Neuronal stem cell (in vitro differentiated cells): ENCODE measurements at regions not wholly inside any gene's neighbourhood (a gene's known extent, or its start where the extent isn't known, plus 50 kb on each side); places are given as distances from the start of the nearest gene placed in this dataset.

ENCODE experiments used
- DNase-seq: peaks from one replicate; pipeline ENCODE4 v3.0.0-alpha.2; 2013; ENCODE audit warnings: low spot score
- H2AFZ ChIP-seq: one replicate; pipeline ENCODE4 v1.6.1; 2013; ENCODE audit warnings: mild to moderate bottlenecking, low read length, inconsistent platforms
- H2AK5ac ChIP-seq: 2 replicates; pipeline ENCODE4 v1.6.1; 2013; ENCODE audit warnings: low read depth, mild to moderate bottlenecking, inconsistent platforms, low read length, moderate library complexity, mixed read lengths
- H2BK120ac ChIP-seq: 2 replicates; pipeline ENCODE4 v1.6.1; 2013; ENCODE audit warnings: low read depth, mild to moderate bottlenecking, inconsistent platforms, low read length, moderate library complexity, mixed read lengths
- H2BK12ac ChIP-seq: one replicate; pipeline ENCODE4 v1.6.1; 2013; ENCODE audit warnings: low read length, inconsistent platforms
- H2BK15ac ChIP-seq: 2 replicates; pipeline ENCODE4 v1.6.1; 2013; ENCODE audit warnings: mild to moderate bottlenecking, low read length, inconsistent platforms, mixed read lengths
- H2BK5ac ChIP-seq: one replicate; pipeline ENCODE4 v1.6.1; 2013; ENCODE audit warnings: inconsistent platforms, mild to moderate bottlenecking, low read length, moderate library complexity
- H3K14ac ChIP-seq: one replicate; pipeline ENCODE4 v1.6.1; 2013; ENCODE audit warnings: low read length, inconsistent platforms
- H3K18ac ChIP-seq: 2 replicates; pipeline ENCODE4 v1.6.1; 2013; ENCODE audit warnings: low read length, inconsistent platforms
- H3K23ac ChIP-seq: 2 replicates; pipeline ENCODE4 v1.6.1; 2013; ENCODE audit warnings: low read depth, mild to moderate bottlenecking, mixed read lengths, low read length, inconsistent platforms; ENCODE audit not compliant: poor library complexity
- H3K27ac ChIP-seq: replicated peaks from 3 replicates; pipeline ENCODE4 v1.5.1; 2013; ENCODE audit warnings: low read length, inconsistent platforms
- H3K27me3 ChIP-seq, 3 experiments: 2 replicates each; pipeline ENCODE4 v1.6.1; 2013; ENCODE audit warnings: low read length in 3 of 3, mild to moderate bottlenecking in 2 of 3, inconsistent platforms in 1 of 3, low read depth in 1 of 3, mixed read lengths in 1 of 3, moderate library complexity in 1 of 3; ENCODE audit not compliant: control insufficient read depth in 3 of 3, insufficient read depth in 3 of 3
- H3K36me3 ChIP-seq, 2 donors: replicated peaks in 1 of 2; 2 replicates each; pipeline ENCODE4 v1.6.1; 2013; ENCODE audit warnings: low read length in 2 of 2; ENCODE audit not compliant: control insufficient read depth in 2 of 2, insufficient read depth in 2 of 2
- H3K4ac ChIP-seq: 2 replicates; pipeline ENCODE4 v1.6.1; 2013; ENCODE audit warnings: inconsistent platforms, mild to moderate bottlenecking, low read length, moderate library complexity
- H3K4me1 ChIP-seq, 2 donors: 1 replicate in 1 of 2; 2 replicates in 1 of 2; pipeline ENCODE4 v1.6.1; 2013; ENCODE audit warnings: low read length in 2 of 2, low read depth in 1 of 2; ENCODE audit not compliant: control insufficient read depth in 2 of 2, insufficient read depth in 1 of 2
- H3K4me2 ChIP-seq: one replicate; pipeline ENCODE4 v1.6.1; 2013; ENCODE audit warnings: mild to moderate bottlenecking, low read length, inconsistent platforms; ENCODE audit not compliant: insufficient read depth, poor library complexity, severe bottlenecking
- H3K4me3 ChIP-seq, 2 donors: 2 replicates each; pipeline ENCODE4 v1.5.1; 2013; ENCODE audit warnings: low read length in 2 of 2, mild to moderate bottlenecking in 2 of 2, inconsistent platforms in 1 of 2, moderate library complexity in 1 of 2
- H3K79me1 ChIP-seq: one replicate; pipeline ENCODE4 v1.6.1; 2013; ENCODE audit warnings: low read depth, mild to moderate bottlenecking, inconsistent platforms, low read length, moderate library complexity
- H3K9ac ChIP-seq: one replicate; pipeline ENCODE4 v1.6.1; 2013; ENCODE audit warnings: mild to moderate bottlenecking, low read depth, low read length, inconsistent platforms; ENCODE audit not compliant: poor library complexity
- H3K9me3 ChIP-seq, 2 donors: replicated peaks in 1 of 2; 2 replicates each; pipeline versions ENCODE3 to v1.6.1; 2013; ENCODE audit warnings: low read length in 2 of 2, mild to moderate bottlenecking in 2 of 2, inconsistent platforms in 1 of 2, low read depth in 1 of 2, mixed read lengths in 1 of 2, moderate library complexity in 1 of 2; ENCODE audit not compliant: control insufficient read depth in 2 of 2, insufficient read depth in 1 of 2
- H4K8ac ChIP-seq: one replicate; pipeline ENCODE4 v1.6.1; 2013; ENCODE audit warnings: low read depth, mild to moderate bottlenecking, inconsistent platforms, low read length, moderate library complexity
- H4K91ac ChIP-seq: one replicate; pipeline ENCODE4 v1.6.1; 2013; ENCODE audit warnings: low read length, low read depth, mild to moderate bottlenecking, inconsistent platforms; ENCODE audit not compliant: poor library complexity
- WGBS, 2 donors: extraction: QIAGEN DNeasy Blood & Tissue Kit; methylation state at CpG; one replicate each; pipeline ENCODE4 v1.1.7; 2013; ENCODE audit warnings: missing lambda C conversion rate in 2 of 2, mixed read lengths in 1 of 2; ENCODE audit not compliant: insufficient read length in 2 of 2, insufficient replicate concordance in 1 of 2; ENCODE audit errors: extremely low coverage in 2 of 2; 5-methylcytosine and 5-hydroxymethylcytosine counted together

GRCh38 chr11:13134066-13134465, 125.0 kb downstream of the RASSF10 start:
- Histone ChIP-seq H3K27ac (peak overlapping the region; percentile 91), H3K4ac (no peak overlapping the region), H3K4me3 (no peak overlapping the region), H2BK120ac (no peak overlapping the region), H3K79me1 (no peaks in the 10 kb centered on the region), H3K4me1 (peaks cover 19 to 26% of the 10 kb centered on the region in 2 donors), H2BK5ac (no peak overlapping the region), H3K36me3 (no peaks in the 10 kb centered on the region), H3K18ac (no peak overlapping the region), H4K8ac (no peak overlapping the region), H3K4me2 (no peak overlapping the region), H3K27me3 (no peaks in the 10 kb centered on the region), H3K23ac (no peak overlapping the region), H3K14ac (no peak overlapping the region), H4K91ac (no peak overlapping the region), H3K9ac (no peak overlapping the region), H2BK12ac (no peak overlapping the region), H2AFZ (peak overlapping the region; percentile 6), H3K9me3 (no peaks in the 10 kb centered on the region), H2AK5ac (no peak overlapping the region), H2BK15ac (no peak overlapping the region)
- DNase-seq: no peak
- no CpG with 5 or more reads among the region's 3 CpGs for WGBS, 2 donors

GRCh38 chr11:13134886-13135285, 125.8 kb downstream of the RASSF10 start:
- no peak overlapping the region for H4K8ac ChIP-seq
- H3K27me3 ChIP-seq: no peaks in the 10 kb centered on the region
- no peak overlapping the region for H2BK120ac ChIP-seq
- no peak overlapping the region for H4K91ac ChIP-seq
- no peak overlapping the region for H2BK15ac ChIP-seq
- DNase-seq: no peak
- H3K79me1 ChIP-seq: no peaks in the 10 kb centered on the region
- WGBS, 2 donors: no CpG with 5 or more reads among the region's 2 CpGs
- H3K23ac ChIP-seq: no peak overlapping the region
- no peaks in the 10 kb centered on the region for H3K9me3 ChIP-seq
- H2BK5ac ChIP-seq: no peak overlapping the region
- H3K27ac ChIP-seq: peak overlapping the region; percentile 91
- peaks cover 19 to 26% of the 10 kb centered on the region in 2 donors for H3K4me1 ChIP-seq
- H3K9ac ChIP-seq: no peak overlapping the region
- H3K4ac ChIP-seq: no peak overlapping the region
- H3K4me2 ChIP-seq: no peak overlapping the region
- H2AFZ ChIP-seq: peak overlapping the region; percentile 68
- no peak overlapping the region for H3K14ac ChIP-seq
- H3K4me3 ChIP-seq: no peak overlapping the region
- H2BK12ac ChIP-seq: no peak overlapping the region
- no peak overlapping the region for H3K18ac ChIP-seq
- H2AK5ac ChIP-seq: no peak overlapping the region
- H3K36me3 ChIP-seq: no peaks in the 10 kb centered on the region

- no peak overlapping the region for H3K18ac ChIP-seq
- H3K14ac ChIP-seq: no peak overlapping the region
- peak overlapping the region; percentile 13 for H3K4me2 ChIP-seq
- DNase-seq: peak; percentile 55
- peak overlapping the region; percentile 91 for H3K27ac ChIP-seq
- no peak overlapping the region for H3K4ac ChIP-seq
- H3K4me3 ChIP-seq: no peak overlapping the region
- no peak overlapping the region for H3K9ac ChIP-seq
- H3K23ac ChIP-seq: no peak overlapping the region
- H2BK5ac ChIP-seq: no peak overlapping the region
- no peaks in the 10 kb centered on the region for H3K79me1 ChIP-seq
- H2BK15ac ChIP-seq: no peak overlapping the region
- no peaks in the 10 kb centered on the region for H3K9me3 ChIP-seq
- H2BK120ac ChIP-seq: no peak overlapping the region
- no peaks in the 10 kb centered on the region for H3K36me3 ChIP-seq
- H2AK5ac ChIP-seq: no peak overlapping the region
- no peak overlapping the region for H2BK12ac ChIP-seq
- H2AFZ ChIP-seq: peak overlapping the region; percentile 68
- WGBS, 2 donors: no CpG with 5 or more reads among the region's 3 CpGs
- H4K91ac ChIP-seq: no peak overlapping the region
- H3K27me3 ChIP-seq: no peaks in the 10 kb centered on the region
- peaks cover 19 to 30% of the 10 kb centered on the region in 2 donors for H3K4me1 ChIP-seq
- no peak overlapping the region for H4K8ac ChIP-seq
Observed at GRCh38 chr11:13135385-13136271, 126.5 kb downstream of the RASSF10 start.

GRCh38 chr11:13136272-13136596, 127.1 kb downstream of the RASSF10 start:
- Histone ChIP-seq H2BK120ac (no peak overlapping the region), H2AK5ac (no peak overlapping the region), H2BK12ac (no peak overlapping the region), H3K79me1 (no peaks in the 10 kb centered on the region), H3K27ac (peak overlapping the region; percentile 91), H4K8ac (no peak overlapping the region), H3K9ac (no peak overlapping the region), H3K23ac (no peak overlapping the region), H4K91ac (no peak overlapping the region), H2AFZ (peak overlapping the region; percentile 68), H2BK5ac (no peak overlapping the region), H3K18ac (no peak overlapping the region), H3K4me3 (no peak overlapping the region), H3K4ac (no peak overlapping the region), H3K27me3 (no peaks in the 10 kb centered on the region), H3K4me1 (peaks cover 19 to 30% of the 10 kb centered on the region in 2 donors), H3K9me3 (no peaks in the 10 kb centered on the region), H3K14ac (no peak overlapping the region), H3K36me3 (no peaks in the 10 kb centered on the region), H2BK15ac (no peak overlapping the region), H3K4me2 (no peak overlapping the region)
- no peak for DNase-seq
- whole genome bisulfite sequencing, 2 donors: no CpG with 5 or more reads among the region's 2 CpGs
